Spinal cord (tissue), 9 donors: ENCODE measurements at regions not wholly inside any gene's neighbourhood (a gene's known extent, or its start where the extent isn't known, plus 50 kb on each side); places are given as distances from the start of the nearest gene placed in this dataset.

Experiments used
- DNase-seq, 6 donors: peaks; one replicate each; pipeline versions ENCODE4 v3.0.0 to v3.0.0-alpha.2; 2013 to 2015; ENCODE audit warnings: low spot score in 6 of 6, low read depth in 4 of 6
- H3K27ac ChIP-seq: one replicate; pipeline ENCODE4 v1.5.1; 2013; ENCODE audit warnings: low read depth, low read length, control low read depth
- H3K27me3 ChIP-seq: one replicate; pipeline ENCODE4 v1.6.1; 2013; ENCODE audit warnings: low read length; ENCODE audit not compliant: control insufficient read depth, insufficient read depth
- H3K36me3 ChIP-seq: one replicate; pipeline ENCODE4 v1.6.1; 2013; ENCODE audit warnings: low read length; ENCODE audit not compliant: control insufficient read depth, insufficient read depth
- H3K4me1 ChIP-seq: one replicate; pipeline ENCODE4 v1.6.1; 2013; ENCODE audit warnings: low read length; ENCODE audit not compliant: control insufficient read depth, insufficient read depth
- H3K4me3 ChIP-seq: one replicate; pipeline ENCODE4 v1.5.1; 2013; ENCODE audit warnings: low read depth, low read length, control low read depth
- H3K9me3 ChIP-seq: one replicate; pipeline ENCODE4 v1.6.1; 2013; ENCODE audit warnings: low read length; ENCODE audit not compliant: control insufficient read depth, insufficient read depth
- WGBS: methylation state at CpG from one replicate; pipeline ENCODE4 v1.1.5; 2013; ENCODE audit warnings: missing lambda C conversion rate; ENCODE audit not compliant: insufficient coverage; 5-methylcytosine and 5-hydroxymethylcytosine counted together
- donor health status: healthy.

GRCh38 chr4:41430792-41431191 lies 107.2 kb upstream of the LIMCH1 start:
- no peaks in the 10 kb centered on the region for H3K9me3 ChIP-seq
- peak in 1 of 6 donors; percentile 75 for DNase-seq
- no peak overlapping the region for H3K4me3 ChIP-seq
- H3K27ac ChIP-seq, result no peak overlapping the region
- H3K36me3 ChIP-seq, result no peaks in the 10 kb centered on the region
- peaks cover 25% of the 10 kb centered on the region for H3K4me1 ChIP-seq
- no CpG with 5 or more reads among the region's 1 CpG for WGBS
- no peaks in the 10 kb centered on the region for H3K27me3 ChIP-seq

DNA sequence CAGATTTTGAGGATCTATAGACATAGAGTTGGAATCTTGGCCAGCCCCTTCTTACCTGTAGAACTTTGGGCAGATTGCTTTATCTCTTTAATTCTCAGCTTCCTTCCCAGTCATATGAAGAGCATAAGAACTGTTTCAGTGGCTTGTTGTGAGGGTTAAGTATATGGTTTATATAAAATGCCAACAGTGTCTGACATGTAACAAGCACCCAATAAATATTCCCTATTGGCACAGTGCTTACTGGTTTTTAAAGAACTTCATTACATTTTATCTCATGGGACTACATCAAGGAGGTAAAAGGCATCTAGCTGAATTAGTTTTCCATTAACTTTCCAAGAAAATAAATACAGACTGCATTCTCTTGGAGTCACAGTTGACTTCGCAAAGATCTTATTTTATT lies 106.7 kb upstream of the LIMCH1 start:
- DNase-seq, result no peak
- Histone ChIP-seq H3K4me3 (no peak overlapping the region), H3K27me3 (no peaks in the 10 kb centered on the region), H3K36me3 (no peaks in the 10 kb centered on the region), H3K4me1 (peaks cover 24% of the 10 kb centered on the region), H3K27ac (no peak overlapping the region), H3K9me3 (no peaks in the 10 kb centered on the region)
- WGBS, result no CpG with 5 or more reads among the region's 1 CpG

- 69% methylated on average over 2 of the region's 2 CpGs for WGBS
- Histone ChIP-seq H3K36me3 (no peaks in the 10 kb centered on the region), H3K27ac (no peak overlapping the region), H3K27me3 (no peaks in the 10 kb centered on the region), H3K4me1 (peaks cover 21% of the 10 kb centered on the region), H3K4me3 (no peak overlapping the region), H3K9me3 (no peaks in the 10 kb centered on the region)
- DNase-seq, result no peak
These were observed 105.7 kb upstream of the LIMCH1 start for GRCh38 chr4:41432219-41432618.

- Histone ChIP-seq H3K36me3 (no peaks in the 10 kb centered on the region), H3K27me3 (no peaks in the 10 kb centered on the region), H3K4me3 (no peak overlapping the region), H3K9me3 (no peaks in the 10 kb centered on the region), H3K27ac (peak overlapping the region; percentile 35), H3K4me1 (peaks cover 19% of the 10 kb centered on the region)
- DNase-seq, result peak in 2 of 6 donors; percentile 79 to 84
- WGBS, result no CpG with 5 or more reads among the region's 5 CpGs
These were observed 105.1 kb upstream of the LIMCH1 start for GRCh38 chr4:41432881-41433280.

DNA sequence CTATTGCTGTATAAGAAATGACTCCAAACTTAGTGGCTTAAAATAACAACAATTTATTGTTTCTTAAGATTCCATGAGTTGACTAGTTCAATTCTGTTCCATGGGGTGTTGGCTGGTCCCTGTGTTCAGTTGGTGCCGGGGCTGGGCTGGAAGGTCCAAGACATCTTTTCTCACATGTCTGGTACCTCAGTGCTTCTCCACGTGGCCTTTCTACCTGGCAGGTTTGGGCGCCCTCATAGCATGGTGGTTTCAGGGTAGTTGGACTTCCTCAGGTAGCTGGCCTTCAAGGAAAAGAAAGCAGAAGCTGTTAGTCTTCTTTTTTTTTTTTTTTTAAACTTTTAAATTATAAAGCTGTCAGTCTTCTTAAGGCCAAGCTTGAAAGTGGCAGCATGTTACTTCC lies 104.6 kb upstream of the LIMCH1 start:
- H3K27ac ChIP-seq, result peak overlapping the region; percentile 35
- no peaks in the 10 kb centered on the region for H3K9me3 ChIP-seq
- H3K4me1 ChIP-seq, result peaks cover 22% of the 10 kb centered on the region
- WGBS, result 60% methylated on average over 2 of the region's 3 CpGs
- H3K36me3 ChIP-seq, result no peaks in the 10 kb centered on the region
- no peaks in the 10 kb centered on the region for H3K27me3 ChIP-seq
- no peak overlapping the region for H3K4me3 ChIP-seq
- DNase-seq, result no peak

DNA sequence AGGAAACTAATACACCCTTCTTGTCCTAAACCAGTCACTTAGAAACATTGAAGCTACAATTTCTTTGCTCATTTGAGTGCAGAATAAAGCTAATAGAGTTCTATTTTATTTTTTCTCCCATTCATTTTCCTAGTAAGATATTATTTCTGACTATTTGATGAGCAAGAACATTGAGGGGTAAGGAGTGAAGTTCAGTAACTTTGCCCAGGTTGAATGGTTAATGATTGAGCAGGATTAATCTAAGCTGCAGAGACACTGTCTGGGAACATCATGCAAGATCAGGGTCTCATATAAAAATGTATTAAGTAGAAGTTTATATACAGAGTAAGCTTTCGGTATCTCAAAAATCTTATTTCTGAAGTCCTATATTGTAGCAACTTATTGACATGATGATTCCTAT lies 102.4 kb upstream of the LIMCH1 start:
- Histone ChIP-seq H3K27me3 (no peaks in the 10 kb centered on the region), H3K36me3 (no peaks in the 10 kb centered on the region), H3K4me3 (no peak overlapping the region), H3K9me3 (no peaks in the 10 kb centered on the region), H3K4me1 (peaks cover 27% of the 10 kb centered on the region), H3K27ac (no peak overlapping the region)
- no peak for DNase-seq
- WGBS, result no CpG with 5 or more reads among the region's 1 CpG

DNA sequence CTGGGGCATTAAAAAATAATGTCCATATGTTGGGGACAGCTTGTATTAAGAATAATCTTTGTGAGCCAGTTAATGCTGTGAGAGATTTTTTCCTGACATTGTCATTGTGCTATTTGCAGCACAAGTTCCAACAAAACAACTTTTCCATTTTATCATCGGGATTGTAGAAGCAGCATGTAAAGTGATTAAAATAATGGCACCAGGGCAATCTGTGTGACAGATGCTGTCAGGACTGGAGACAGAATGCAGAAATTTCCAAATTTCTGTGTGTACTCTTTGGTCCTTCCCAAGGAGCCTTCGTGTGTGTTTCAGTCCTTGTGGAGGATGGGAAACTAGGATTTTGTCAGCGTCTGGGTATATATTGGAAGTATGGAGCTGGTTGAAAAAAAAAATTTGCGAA lies 101.5 kb upstream of the LIMCH1 start:
- DNase-seq, result peak in 1 of 6 donors; percentile 58
- no peaks in the 10 kb centered on the region for H3K36me3 ChIP-seq
- H3K27me3 ChIP-seq, result no peaks in the 10 kb centered on the region
- H3K9me3 ChIP-seq, result no peaks in the 10 kb centered on the region
- no peak overlapping the region for H3K4me3 ChIP-seq
- no peak overlapping the region for H3K27ac ChIP-seq
- WGBS, result 28% methylated on average over 3 of the region's 4 CpGs
- H3K4me1 ChIP-seq, result peaks cover 27% of the 10 kb centered on the region

GRCh38 chr4:41437111-41437536 lies 100.8 kb upstream of the LIMCH1 start:
- H3K4me3 ChIP-seq, result no peak overlapping the region
- peaks cover 27% of the 10 kb centered on the region for H3K4me1 ChIP-seq
- WGBS, result no CpG with 5 or more reads among the region's 2 CpGs

DNA sequence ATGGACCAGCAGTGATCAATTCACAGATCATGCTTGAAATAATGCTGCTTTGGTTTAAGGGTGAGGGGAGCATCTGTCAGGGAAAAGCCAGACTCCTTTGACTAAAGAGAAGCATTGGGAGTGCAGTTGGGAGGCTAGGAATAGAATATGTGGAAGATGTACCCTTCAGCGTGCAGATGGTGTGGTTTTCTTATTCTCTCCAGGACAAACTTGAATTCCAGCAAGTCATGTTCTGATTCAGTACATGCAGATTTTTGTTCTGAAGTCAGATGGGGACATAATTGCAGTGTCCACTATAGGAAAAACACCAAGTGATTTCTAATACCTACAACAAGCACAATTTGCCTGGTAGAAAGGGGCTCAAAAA lies 99.0 kb upstream of the LIMCH1 start:
- Histone ChIP-seq H3K4me1 (peaks cover 20% of the 10 kb centered on the region), H3K27ac (no peak overlapping the region)
- peak in 1 of 6 donors; percentile 74 for DNase-seq

More at GRCh38 chr4:41437111-41437536, 100.8 kb upstream of the LIMCH1 start:
- no peaks in the 10 kb centered on the region for H3K36me3 ChIP-seq
- no peaks in the 10 kb centered on the region for H3K27me3 ChIP-seq
- H3K9me3 ChIP-seq, result no peaks in the 10 kb centered on the region
- DNase-seq, result peak in 3 of 6 donors; percentile 40 to 83 (median 81)
- H3K27ac ChIP-seq, result peak overlapping the region; percentile 49

DNA sequence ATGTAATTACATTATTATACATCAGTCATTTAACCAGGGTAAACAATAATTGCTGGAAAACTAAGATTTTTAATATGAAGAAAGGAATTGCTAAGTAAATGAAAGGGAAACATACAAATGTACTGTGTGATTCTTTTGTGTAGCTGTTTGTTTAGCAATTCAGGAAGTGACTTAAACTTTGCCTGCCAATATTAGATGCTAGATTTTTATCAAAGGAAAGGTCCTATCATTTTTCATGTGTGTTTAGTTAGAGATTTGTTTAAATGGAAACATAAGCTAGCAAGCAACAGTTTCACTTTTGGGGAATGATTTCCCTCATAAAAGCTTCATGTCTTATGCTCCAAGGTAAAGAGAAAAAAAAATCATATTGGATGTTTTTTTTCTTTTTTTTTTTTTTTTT lies 95.1 kb upstream of the LIMCH1 start:
- Histone ChIP-seq H3K4me1 (peaks cover 14% of the 10 kb centered on the region), H3K4me3 (no peak overlapping the region), H3K36me3 (no peaks in the 10 kb centered on the region), H3K27ac (no peak overlapping the region), H3K27me3 (no peaks in the 10 kb centered on the region), H3K9me3 (no peaks in the 10 kb centered on the region)
- no peak for DNase-seq

More for the DNA sequence above, 99.0 kb upstream of the LIMCH1 start:
- no peaks in the 10 kb centered on the region for H3K27me3 ChIP-seq
- H3K4me3 ChIP-seq, result no peak overlapping the region
- no peaks in the 10 kb centered on the region for H3K36me3 ChIP-seq
- H3K9me3 ChIP-seq, result no peaks in the 10 kb centered on the region
- WGBS, result no CpG with 5 or more reads among the region's 1 CpG
